NT2/D1 (cell line): ENCODE measurements at regions not wholly inside any gene's neighbourhood (a gene's known extent, or its start where the extent isn't known, plus 50 kb on each side); places are given as distances from the start of the nearest gene placed in this dataset.

Source experiments
- DNase-seq: peaks from one replicate; pipeline ENCODE4 v3.0.0-alpha.2; 2011; ENCODE audit warnings: low read depth, low spot score
- H3K27me3 ChIP-seq: 2 replicates; pipeline ENCODE4 v1.6.0; 2011; ENCODE audit warnings: mild to moderate bottlenecking; ENCODE audit not compliant: insufficient read length, insufficient read depth
- H3K36me3 ChIP-seq: 2 replicates; pipeline ENCODE4 v1.6.1; 2011; ENCODE audit warnings: mild to moderate bottlenecking, low read length, mixed read lengths; ENCODE audit not compliant: insufficient read depth, insufficient read length
- H3K4me1 ChIP-seq: 2 replicates; pipeline ENCODE4 v1.5.1; 2011; ENCODE audit not compliant: insufficient read depth, insufficient read length
- H3K4me3 ChIP-seq: 2 replicates; pipeline ENCODE4 v1.5.1; 2011; ENCODE audit warnings: low read depth; ENCODE audit not compliant: insufficient read length
- H3K9ac ChIP-seq: 2 replicates; pipeline ENCODE4 v1.6.0; 2011; ENCODE audit warnings: low read depth; ENCODE audit not compliant: insufficient read length
- H3K9me3 ChIP-seq: 2 replicates; pipeline ENCODE4 v1.5.1; 2011; ENCODE audit warnings: mild to moderate bottlenecking, low read length; ENCODE audit not compliant: insufficient read depth
- SUZ12 ChIP-seq: IDR thresholded peaks from 2 replicates; pipeline ENCODE4 v1.6.1; 2011; ENCODE audit not compliant: insufficient read length, insufficient read depth; ENCODE audit errors: extremely low read depth
- YY1 ChIP-seq: IDR thresholded peaks from 2 replicates; pipeline ENCODE4 v1.6.1; 2011; ENCODE audit not compliant: insufficient read length, insufficient read depth
- ZNF274 ChIP-seq: IDR thresholded peaks from 2 replicates; pipeline ENCODE4 v1.6.1; 2011; ENCODE audit warnings: mild to moderate bottlenecking, low read depth, low read length

GRCh38 chr6:23424584-23424983, 701.4 kb upstream of the NRSN1 start:
- H3K4me1 ChIP-seq, result no peaks in the 10 kb centered on the region
- H3K4me3 ChIP-seq, result no peak overlapping the region
- H3K9ac ChIP-seq, result no peak overlapping the region
- H3K27me3 ChIP-seq, result no peaks in the 10 kb centered on the region
- no peak for DNase-seq
- no peaks in the 10 kb centered on the region for H3K9me3 ChIP-seq
- TF ChIP-seq YY1, result no peak
- TF ChIP-seq SUZ12, result no peak
- TF ChIP-seq ZNF274, result no peak
- H3K36me3 ChIP-seq, result no peaks in the 10 kb centered on the region

- no peak overlapping the region for H3K9ac ChIP-seq
- no peak overlapping the region for H3K4me3 ChIP-seq
- no peak for TF ChIP-seq YY1
- TF ChIP-seq SUZ12, result no peak
- no peak for TF ChIP-seq ZNF274
- no peaks in the 10 kb centered on the region for H3K9me3 ChIP-seq
- H3K4me1 ChIP-seq, result no peaks in the 10 kb centered on the region
- H3K36me3 ChIP-seq, result no peaks in the 10 kb centered on the region
- no peaks in the 10 kb centered on the region for H3K27me3 ChIP-seq
- no peak for DNase-seq
Observed at GRCh38 chr6:23435126-23435525, 690.9 kb upstream of the NRSN1 start.

GRCh38 chr6:23435798-23436197, 690.2 kb upstream of the NRSN1 start:
- H3K4me3 ChIP-seq, result no peak overlapping the region
- no peaks in the 10 kb centered on the region for H3K4me1 ChIP-seq
- DNase-seq, result no peak
- H3K27me3 ChIP-seq, result no peaks in the 10 kb centered on the region
- no peaks in the 10 kb centered on the region for H3K36me3 ChIP-seq
- no peak overlapping the region for H3K9ac ChIP-seq
- TF ChIP-seq SUZ12, result no peak
- no peak for TF ChIP-seq ZNF274
- no peak for TF ChIP-seq YY1
- no peaks in the 10 kb centered on the region for H3K9me3 ChIP-seq

- Histone ChIP-seq H3K4me1 (no peaks in the 10 kb centered on the region), H3K9ac (no peak overlapping the region), H3K9me3 (no peaks in the 10 kb centered on the region), H3K36me3 (no peaks in the 10 kb centered on the region), H3K4me3 (no peak overlapping the region), H3K27me3 (no peaks in the 10 kb centered on the region)
- DNase-seq, result no peak
- no peak for TF ChIP-seq SUZ12
- no peak for TF ChIP-seq ZNF274
- no peak for TF ChIP-seq YY1
Observed at GRCh38 chr6:23441808-23442461, 684.1 kb upstream of the NRSN1 start.

GRCh38 chr6:23445157-23445710, 680.8 kb upstream of the NRSN1 start:
- H3K27me3 ChIP-seq, result no peaks in the 10 kb centered on the region
- no peaks in the 10 kb centered on the region for H3K9me3 ChIP-seq
- H3K4me1 ChIP-seq, result no peaks in the 10 kb centered on the region
- TF ChIP-seq YY1 (no peak), ZNF274 (no peak), SUZ12 (no peak)
- H3K9ac ChIP-seq, result no peak overlapping the region
- no peak for DNase-seq
- no peak overlapping the region for H3K4me3 ChIP-seq
- H3K36me3 ChIP-seq, result no peaks in the 10 kb centered on the region

GRCh38 chr6:23446469-23446967, 679.5 kb upstream of the NRSN1 start:
- no peaks in the 10 kb centered on the region for H3K36me3 ChIP-seq
- H3K27me3 ChIP-seq, result no peaks in the 10 kb centered on the region
- TF ChIP-seq SUZ12 (no peak), ZNF274 (no peak), YY1 (no peak)
- no peak overlapping the region for H3K4me3 ChIP-seq
- DNase-seq, result no peak
- H3K9me3 ChIP-seq, result no peaks in the 10 kb centered on the region
- H3K9ac ChIP-seq, result no peak overlapping the region
- H3K4me1 ChIP-seq, result no peaks in the 10 kb centered on the region

- TF ChIP-seq ZNF274, result no peak
- no peak for TF ChIP-seq SUZ12
- TF ChIP-seq YY1, result no peak
- no peaks in the 10 kb centered on the region for H3K36me3 ChIP-seq
- H3K4me1 ChIP-seq, result no peaks in the 10 kb centered on the region
- no peak overlapping the region for H3K9ac ChIP-seq
- no peaks in the 10 kb centered on the region for H3K9me3 ChIP-seq
- DNase-seq, result no peak
- H3K4me3 ChIP-seq, result no peak overlapping the region
- H3K27me3 ChIP-seq, result no peaks in the 10 kb centered on the region
Observed at GRCh38 chr6:23447731-23448130, 678.3 kb upstream of the NRSN1 start.
